HL-60 (cell line): ENCODE measurements at regions not wholly inside any gene's neighbourhood (a gene's known extent, or its start where the extent isn't known, plus 50 kb on each side); places are given as distances from the start of the nearest gene placed in this dataset.

Experiments used
- DNase-seq, 2 experiments: peaks; one replicate each; pipeline ENCODE4 v3.0.0-alpha.2; 2010 to 2020; ENCODE audit warnings: low read depth in 1 of 2, low spot score in 1 of 2
- H3K27ac ChIP-seq: fragments of 250-450 bp; sonication (Bioruptor Pico); replicated peaks from 2 replicates; pipeline ENCODE4 v1.5.1; 2020; ENCODE audit warnings: mild to moderate bottlenecking, moderate library complexity
- H3K27me3 ChIP-seq: fragments of 250-450 bp; sonication (Bioruptor Pico); 2 replicates; pipeline ENCODE4 v1.5.1; 2021; ENCODE audit warnings: mild to moderate bottlenecking, moderate library complexity; ENCODE audit not compliant: insufficient read depth, poor library complexity, severe bottlenecking
- H3K4me3 ChIP-seq: replicated peaks from 2 replicates; pipeline ENCODE4 v1.5.1; 2011; ENCODE audit warnings: mild to moderate bottlenecking, control low read depth, low read length; ENCODE audit not compliant: insufficient read depth
- CTCF ChIP-seq: IDR thresholded peaks from one replicate; pipeline ENCODE4 v1.5.1; 2011; ENCODE audit warnings: low read length, control low read depth, inconsistent platforms; ENCODE audit not compliant: insufficient read depth
- GABPA ChIP-seq: IDR thresholded peaks from 2 replicates; pipeline ENCODE4 v1.6.1; 2012; ENCODE audit warnings: low read depth
- POLR2AphosphoS5 ChIP-seq: IDR thresholded peaks from 2 replicates; pipeline ENCODE4 v1.6.1; 2012; ENCODE audit warnings: low read depth
- SPI1 ChIP-seq: IDR thresholded peaks from 2 replicates; pipeline ENCODE4 v1.6.1; 2012; ENCODE audit warnings: low read depth, mild to moderate bottlenecking, borderline replicate concordance
- TF ChIP-seq, protein P1 (sequence below): IDR thresholded peaks from 2 replicates; pipeline ENCODE4 v1.6.1; 2012; ENCODE audit warnings: low read depth; ENCODE audit not compliant: insufficient replicate concordance

DNA sequence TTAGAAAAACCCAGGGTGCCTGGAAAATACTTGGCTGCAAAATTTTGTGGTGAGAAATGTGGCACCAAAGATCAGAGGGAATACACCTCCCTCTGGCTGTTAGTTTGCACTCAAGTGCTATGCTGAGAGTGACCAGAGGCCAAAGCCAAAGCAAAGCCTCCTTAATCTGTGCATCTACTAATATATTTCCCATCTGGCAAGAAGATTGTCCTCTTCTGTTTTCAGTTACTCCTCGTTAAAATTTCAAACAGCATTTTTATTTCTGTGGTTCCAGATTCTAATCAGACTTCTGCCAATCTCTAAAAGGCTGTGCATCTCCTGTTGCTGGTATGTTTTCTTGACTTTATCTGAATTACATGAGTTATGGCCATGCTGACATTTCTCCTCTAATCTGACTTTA is 327.4 kb downstream of the TBX15 start:
- no peak for DNase-seq
- Histone ChIP-seq H3K27ac (no peak overlapping the region), H3K27me3 (no peaks in the 10 kb centered on the region), H3K4me3 (no peak overlapping the region)
- no peak for TF ChIP-seq SPI1
- TF ChIP-seq, protein P1, sequence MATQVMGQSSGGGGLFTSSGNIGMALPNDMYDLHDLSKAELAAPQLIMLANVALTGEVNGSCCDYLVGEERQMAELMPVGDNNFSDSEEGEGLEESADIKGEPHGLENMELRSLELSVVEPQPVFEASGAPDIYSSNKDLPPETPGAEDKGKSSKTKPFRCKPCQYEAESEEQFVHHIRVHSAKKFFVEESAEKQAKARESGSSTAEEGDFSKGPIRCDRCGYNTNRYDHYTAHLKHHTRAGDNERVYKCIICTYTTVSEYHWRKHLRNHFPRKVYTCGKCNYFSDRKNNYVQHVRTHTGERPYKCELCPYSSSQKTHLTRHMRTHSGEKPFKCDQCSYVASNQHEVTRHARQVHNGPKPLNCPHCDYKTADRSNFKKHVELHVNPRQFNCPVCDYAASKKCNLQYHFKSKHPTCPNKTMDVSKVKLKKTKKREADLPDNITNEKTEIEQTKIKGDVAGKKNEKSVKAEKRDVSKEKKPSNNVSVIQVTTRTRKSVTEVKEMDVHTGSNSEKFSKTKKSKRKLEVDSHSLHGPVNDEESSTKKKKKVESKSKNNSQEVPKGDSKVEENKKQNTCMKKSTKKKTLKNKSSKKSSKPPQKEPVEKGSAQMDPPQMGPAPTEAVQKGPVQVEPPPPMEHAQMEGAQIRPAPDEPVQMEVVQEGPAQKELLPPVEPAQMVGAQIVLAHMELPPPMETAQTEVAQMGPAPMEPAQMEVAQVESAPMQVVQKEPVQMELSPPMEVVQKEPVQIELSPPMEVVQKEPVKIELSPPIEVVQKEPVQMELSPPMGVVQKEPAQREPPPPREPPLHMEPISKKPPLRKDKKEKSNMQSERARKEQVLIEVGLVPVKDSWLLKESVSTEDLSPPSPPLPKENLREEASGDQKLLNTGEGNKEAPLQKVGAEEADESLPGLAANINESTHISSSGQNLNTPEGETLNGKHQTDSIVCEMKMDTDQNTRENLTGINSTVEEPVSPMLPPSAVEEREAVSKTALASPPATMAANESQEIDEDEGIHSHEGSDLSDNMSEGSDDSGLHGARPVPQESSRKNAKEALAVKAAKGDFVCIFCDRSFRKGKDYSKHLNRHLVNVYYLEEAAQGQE = no peak
- TF ChIP-seq CTCF = no peak
- no peak for TF ChIP-seq GABPA
- no peak for TF ChIP-seq POLR2AphosphoS5

- H3K27ac ChIP-seq = no peak overlapping the region
- TF ChIP-seq, protein P1 = no peak
- TF ChIP-seq CTCF (no peak), GABPA (no peak), POLR2AphosphoS5 (no peak), SPI1 (no peak)
- no peaks in the 10 kb centered on the region for H3K27me3 ChIP-seq
- H3K4me3 ChIP-seq = no peak overlapping the region
- DNase-seq = no peak
Measured at GRCh38 chr1:118659646-118660045, 328.5 kb downstream of the TBX15 start.

DNA sequence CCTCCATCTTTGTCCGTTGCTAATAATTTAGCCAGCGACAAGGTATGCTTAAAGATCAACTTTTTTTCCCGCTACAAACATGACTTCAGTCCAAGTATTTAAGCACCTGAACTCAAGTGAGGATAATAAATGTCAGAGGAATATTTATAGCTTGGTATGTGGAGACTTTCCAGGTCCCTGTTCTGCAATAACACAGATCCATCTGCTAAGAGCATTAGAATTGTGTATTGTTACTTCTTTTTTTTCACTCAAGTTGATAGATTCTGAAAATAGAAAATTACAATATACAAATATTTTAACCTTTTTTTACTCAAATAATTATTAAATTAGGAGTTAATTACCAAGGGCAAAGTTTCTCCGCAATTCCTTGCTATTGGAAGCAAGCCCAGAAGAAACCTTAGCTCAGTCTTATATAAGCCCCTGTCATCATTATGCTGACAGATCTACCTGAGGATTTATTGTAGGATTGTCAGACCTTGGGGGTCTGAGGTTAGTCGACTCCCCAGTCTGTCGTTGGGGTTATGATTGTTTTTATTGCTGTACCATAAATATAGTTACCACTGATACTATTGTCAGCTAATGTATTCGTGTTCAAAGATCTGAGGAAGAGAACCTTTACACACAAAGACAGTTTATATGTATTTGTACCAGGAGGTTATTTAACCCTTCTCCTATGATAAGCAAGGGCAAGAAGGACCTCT is 337.9 kb downstream of the TBX15 start:
- TF ChIP-seq SPI1 (no peak), CTCF (no peak), POLR2AphosphoS5 (no peak), GABPA (no peak)
- TF ChIP-seq, protein P1 = no peak
- H3K27me3 ChIP-seq = no peaks in the 10 kb centered on the region
- DNase-seq = no peak
- no peak overlapping the region for H3K27ac ChIP-seq
- no peak overlapping the region for H3K4me3 ChIP-seq
